ENCODE measurements at regions not wholly inside any gene's neighbourhood (a gene's known extent, or its start where the extent isn't known, plus 50 kb on each side); places are given as distances from the start of the nearest gene placed in this dataset.

DNA sequence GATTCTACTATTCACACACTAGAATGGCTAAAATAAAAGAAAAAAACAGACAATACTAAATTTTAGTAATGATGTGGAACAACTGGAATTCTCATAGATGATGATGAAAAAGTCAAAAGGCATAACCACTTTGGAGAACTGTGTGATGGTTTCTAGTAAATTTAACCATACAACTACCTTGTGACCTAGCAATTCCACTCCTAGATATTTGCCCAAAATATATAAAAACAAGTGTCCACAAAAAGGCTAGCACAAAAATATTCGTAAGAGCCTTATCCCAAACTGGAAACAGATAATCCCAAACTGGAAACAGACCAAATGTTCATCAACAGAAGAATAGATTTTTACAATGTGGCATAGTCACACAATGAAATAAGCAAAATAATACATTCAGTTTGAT lies 67.9 kb upstream of the PGBD5 start:
- H3K9me3 ChIP-seq (ENCODE audit: low read depth): no peaks in the 10 kb centered on the region
- H2AFZ ChIP-seq (replicated peaks): no peak overlapping the region
- H3K36me3 ChIP-seq: no peaks in the 10 kb centered on the region
- no peaks in the 10 kb centered on the region for H3K36me3 Mint-ChIP-seq
- peaks cover 4% of the 10 kb centered on the region for H3K4me1 Mint-ChIP-seq
- H3K4me3 Mint-ChIP-seq: no peak overlapping the region
- no peaks in the 10 kb centered on the region for H3K79me2 ChIP-seq (ENCODE audit: low read depth)
- H3K4me1 ChIP-seq: no peaks in the 10 kb centered on the region
- H3K4me3 ChIP-seq: no peak overlapping the region
- H3K27me3 Mint-ChIP-seq (ENCODE audit: insufficient read depth, low read depth): peaks cover 13% of the 10 kb centered on the region
- no peak overlapping the region for H3K27ac Mint-ChIP-seq
- H3K9me3 Mint-ChIP-seq: peaks cover 7% of the 10 kb centered on the region
- H3K27me3 ChIP-seq: no peaks in the 10 kb centered on the region
- no peaks in the 10 kb centered on the region for H3F3A ChIP-seq (ENCODE audit: low read depth)
- TF ChIP-seq EZH2 (IDR thresholded peaks at IDR 0.05): no peak
- TF ChIP-seq CTCF (IDR thresholded peaks at IDR 0.05): no peak
- no peak for TF ChIP-seq EZH2phosphoT487 (IDR thresholded peaks at IDR 0.05)
- H4K20me1 ChIP-seq (ENCODE audit: low read depth): no peaks in the 10 kb centered on the region
- H3K4me2 ChIP-seq: no peak overlapping the region
- no peak for DNase-seq (ENCODE audit: low spot score)
- no peak overlapping the region for H3K27ac ChIP-seq
- no peak overlapping the region for H3K9ac ChIP-seq

DNA sequence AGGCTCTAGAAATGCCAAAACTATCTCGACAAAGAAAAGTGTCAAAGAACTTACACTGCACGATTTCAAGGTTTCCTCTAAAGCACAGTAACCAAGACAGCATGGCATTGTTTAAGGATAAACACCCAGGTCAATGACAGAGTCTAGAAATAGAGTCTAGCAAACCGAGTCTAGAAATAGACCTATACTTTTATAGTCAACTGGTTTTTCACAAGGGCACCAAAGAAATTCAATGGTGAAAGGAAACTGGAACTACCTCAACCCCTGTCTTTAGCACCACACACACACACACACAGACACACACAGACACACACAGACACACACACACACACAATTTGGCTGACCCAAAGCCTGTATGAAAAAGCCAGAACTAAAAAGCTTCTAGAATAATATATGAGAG lies 67.1 kb upstream of the PGBD5 start:
- no peak overlapping the region for H3K4me2 ChIP-seq
- H3K9ac ChIP-seq: no peak overlapping the region
- H3K4me1 Mint-ChIP-seq: peaks cover 4% of the 10 kb centered on the region
- H2AFZ ChIP-seq (replicated peaks): no peak overlapping the region
- H3K36me3 Mint-ChIP-seq: no peaks in the 10 kb centered on the region
- H3K36me3 ChIP-seq: no peaks in the 10 kb centered on the region
- no peak overlapping the region for H3K27ac Mint-ChIP-seq
- H3K4me1 ChIP-seq: no peaks in the 10 kb centered on the region
- no peak for TF ChIP-seq CTCF (IDR thresholded peaks at IDR 0.05)
- TF ChIP-seq EZH2 (IDR thresholded peaks at IDR 0.05): no peak
- TF ChIP-seq EZH2phosphoT487 (IDR thresholded peaks at IDR 0.05): no peak
- no peak overlapping the region for H3K4me3 ChIP-seq
- no peak for DNase-seq (ENCODE audit: low spot score)
- H3K27me3 Mint-ChIP-seq (ENCODE audit: insufficient read depth, low read depth): peaks cover 10% of the 10 kb centered on the region
- no peak overlapping the region for H3K27ac ChIP-seq
- no peak overlapping the region for H3K4me3 Mint-ChIP-seq
- H3F3A ChIP-seq (ENCODE audit: low read depth): no peaks in the 10 kb centered on the region
- H3K9me3 Mint-ChIP-seq: no peaks in the 10 kb centered on the region
- no peaks in the 10 kb centered on the region for H3K27me3 ChIP-seq
- no peaks in the 10 kb centered on the region for H4K20me1 ChIP-seq (ENCODE audit: low read depth)
- no peaks in the 10 kb centered on the region for H3K9me3 ChIP-seq (ENCODE audit: low read depth)
- no peaks in the 10 kb centered on the region for H3K79me2 ChIP-seq (ENCODE audit: low read depth)

GRCh38 chr1:230490436-230490835 lies 64.3 kb upstream of the PGBD5 start:
- TF ChIP-seq EZH2 (IDR thresholded peaks at IDR 0.05) (no peak), CTCF (IDR thresholded peaks at IDR 0.05) (no peak), EZH2phosphoT487 (IDR thresholded peaks at IDR 0.05) (no peak)
- no peak for DNase-seq (ENCODE audit: low spot score)
- no peak overlapping the region for H3K4me3 ChIP-seq
- H2AFZ ChIP-seq (replicated peaks): no peak overlapping the region
- no peak overlapping the region for H3K27ac Mint-ChIP-seq
- H3K4me2 ChIP-seq: no peak overlapping the region
- no peak overlapping the region for H3K9ac ChIP-seq
- H3K27me3 Mint-ChIP-seq (ENCODE audit: insufficient read depth, low read depth): peaks cover 2% of the 10 kb centered on the region
- H3K9me3 Mint-ChIP-seq: no peaks in the 10 kb centered on the region
- no peaks in the 10 kb centered on the region for H3K9me3 ChIP-seq (ENCODE audit: low read depth)
- no peaks in the 10 kb centered on the region for H4K20me1 ChIP-seq (ENCODE audit: low read depth)
- H3K4me3 Mint-ChIP-seq: no peak overlapping the region
- H3F3A ChIP-seq (ENCODE audit: low read depth): no peaks in the 10 kb centered on the region
- H3K79me2 ChIP-seq (ENCODE audit: low read depth): no peaks in the 10 kb centered on the region
- no peaks in the 10 kb centered on the region for H3K36me3 Mint-ChIP-seq
- no peaks in the 10 kb centered on the region for H3K36me3 ChIP-seq
- H3K4me1 Mint-ChIP-seq: no peaks in the 10 kb centered on the region
- H3K4me1 ChIP-seq: no peaks in the 10 kb centered on the region
- H3K27me3 ChIP-seq: no peaks in the 10 kb centered on the region
- H3K27ac ChIP-seq: no peak overlapping the region

Measured in neural progenitor cell (in vitro differentiated cells).